Astrocyte of the spinal cord (primary cell): ENCODE measurements at regions not wholly inside any gene's neighbourhood (a gene's known extent, or its start where the extent isn't known, plus 50 kb on each side); places are given as distances from the start of the nearest gene placed in this dataset.
A peak's percentile ranks its signal among the peaks of the same experiment; 100 is the strongest.

ENCODE experiments used
- DNase-seq: peaks from one replicate; pipeline ENCODE4 v3.0.0; 2011; ENCODE audit warnings: low read depth, low spot score
- H3K4me3 ChIP-seq: 2 replicates; pipeline ENCODE4 v1.5.1; 2011; ENCODE audit warnings: low read depth, mild to moderate bottlenecking, low read length, moderate library complexity
- in situ Hi-C: cut with HindIII; loops from 2 replicates; pipeline ENCODE4 v1.10.0; 2017; ENCODE audit warnings: low sequenced_read_pairs
- TF ChIP-seq, protein P1 (sequence below): IDR thresholded peaks from 2 replicates; pipeline ENCODE4 v1.5.1; 2012; ENCODE audit warnings: low read depth, mild to moderate bottlenecking, low read length, inconsistent platforms

DNA sequence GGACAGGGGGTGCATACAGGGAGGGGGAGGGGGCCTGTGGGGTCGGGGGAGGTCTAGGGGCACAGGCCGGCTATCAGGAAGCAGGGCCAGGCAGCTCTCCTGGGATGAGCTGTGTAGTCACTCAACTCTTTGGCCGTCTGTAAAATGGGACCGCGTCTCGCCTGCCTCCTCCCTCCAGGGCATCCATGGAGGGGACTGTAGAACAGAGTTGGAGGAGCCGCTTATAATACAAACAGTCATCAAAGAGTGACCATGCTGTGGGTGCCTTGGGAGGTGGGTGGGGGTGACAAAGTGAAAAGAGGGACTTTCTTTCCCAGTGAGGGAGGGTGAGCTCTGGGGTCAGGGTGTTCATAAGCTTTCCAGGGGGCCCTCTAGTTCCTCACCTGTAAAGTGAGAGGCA lies 169.6 kb upstream of the HAAO start:
- in situ Hi-C loops, result no loop called here
- no peak overlapping the region for H3K4me3 ChIP-seq
- DNase-seq, result no peak
- TF ChIP-seq, protein P1, sequence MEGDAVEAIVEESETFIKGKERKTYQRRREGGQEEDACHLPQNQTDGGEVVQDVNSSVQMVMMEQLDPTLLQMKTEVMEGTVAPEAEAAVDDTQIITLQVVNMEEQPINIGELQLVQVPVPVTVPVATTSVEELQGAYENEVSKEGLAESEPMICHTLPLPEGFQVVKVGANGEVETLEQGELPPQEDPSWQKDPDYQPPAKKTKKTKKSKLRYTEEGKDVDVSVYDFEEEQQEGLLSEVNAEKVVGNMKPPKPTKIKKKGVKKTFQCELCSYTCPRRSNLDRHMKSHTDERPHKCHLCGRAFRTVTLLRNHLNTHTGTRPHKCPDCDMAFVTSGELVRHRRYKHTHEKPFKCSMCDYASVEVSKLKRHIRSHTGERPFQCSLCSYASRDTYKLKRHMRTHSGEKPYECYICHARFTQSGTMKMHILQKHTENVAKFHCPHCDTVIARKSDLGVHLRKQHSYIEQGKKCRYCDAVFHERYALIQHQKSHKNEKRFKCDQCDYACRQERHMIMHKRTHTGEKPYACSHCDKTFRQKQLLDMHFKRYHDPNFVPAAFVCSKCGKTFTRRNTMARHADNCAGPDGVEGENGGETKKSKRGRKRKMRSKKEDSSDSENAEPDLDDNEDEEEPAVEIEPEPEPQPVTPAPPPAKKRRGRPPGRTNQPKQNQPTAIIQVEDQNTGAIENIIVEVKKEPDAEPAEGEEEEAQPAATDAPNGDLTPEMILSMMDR, result no peak

- TF ChIP-seq, protein P1, result no peak
- no peak overlapping the region for H3K4me3 ChIP-seq
- peak; percentile 38 for DNase-seq
- in situ Hi-C loops, result no loop called here
Measured at GRCh38 chr2:42961385-42961811, 169.0 kb upstream of the HAAO start.

GRCh38 chr2:42960842-42961180 lies 168.4 kb upstream of the HAAO start:
- in situ Hi-C loops, result no loop called here
- TF ChIP-seq, protein P1, result no peak
- no peak for DNase-seq
- no peak overlapping the region for H3K4me3 ChIP-seq

- in situ Hi-C loops, result no loop called here
- H3K4me3 ChIP-seq, result no peak overlapping the region
- no peak for DNase-seq
- TF ChIP-seq, protein P1, result no peak
Measured at GRCh38 chr2:42960002-42960841, 167.8 kb upstream of the HAAO start.

GRCh38 chr2:42959234-42960001 lies 167.0 kb upstream of the HAAO start:
- in situ Hi-C loops, result no loop called here
- H3K4me3 ChIP-seq, result no peak overlapping the region
- no peak for DNase-seq
- TF ChIP-seq, protein P1, result no peak

GRCh38 chr2:42958741-42959233 lies 166.4 kb upstream of the HAAO start:
- TF ChIP-seq, protein P1, result no peak
- in situ Hi-C loops, result no loop called here
- no peak overlapping the region for H3K4me3 ChIP-seq
- DNase-seq, result no peak
